ENCODE measurements at regions not wholly inside any gene's neighbourhood (a gene's known extent, or its start where the extent isn't known, plus 50 kb on each side); places are given as distances from the start of the nearest gene placed in this dataset.

GRCh38 chr4:20590849-20591248, 109.4 kb upstream of the PACRGL start:
- DNase-seq (ENCODE audit: low read depth) = no peak

DNA sequence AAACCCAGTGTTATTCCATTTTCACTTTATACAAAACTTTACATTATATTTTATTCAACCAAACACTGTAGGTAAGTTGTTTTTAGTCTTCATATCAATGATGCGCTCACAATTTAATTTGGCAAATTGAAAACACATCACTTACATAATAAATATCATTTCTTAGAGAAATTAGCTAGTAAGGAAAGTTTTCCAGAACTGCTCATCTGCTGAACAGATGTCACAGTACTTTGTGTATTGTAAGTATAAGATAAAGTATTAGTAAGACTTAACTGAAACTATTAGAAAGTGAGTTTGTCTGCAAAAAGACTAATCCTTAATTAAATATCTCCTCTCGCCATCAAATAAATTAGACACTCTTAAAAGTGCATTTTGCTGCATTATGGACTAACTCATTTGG, 108.7 kb upstream of the PACRGL start:
- no peak for DNase-seq (ENCODE audit: low read depth)

GRCh38 chr4:20592013-20592412, 108.2 kb upstream of the PACRGL start:
- no peak for DNase-seq (ENCODE audit: low read depth)

DNA sequence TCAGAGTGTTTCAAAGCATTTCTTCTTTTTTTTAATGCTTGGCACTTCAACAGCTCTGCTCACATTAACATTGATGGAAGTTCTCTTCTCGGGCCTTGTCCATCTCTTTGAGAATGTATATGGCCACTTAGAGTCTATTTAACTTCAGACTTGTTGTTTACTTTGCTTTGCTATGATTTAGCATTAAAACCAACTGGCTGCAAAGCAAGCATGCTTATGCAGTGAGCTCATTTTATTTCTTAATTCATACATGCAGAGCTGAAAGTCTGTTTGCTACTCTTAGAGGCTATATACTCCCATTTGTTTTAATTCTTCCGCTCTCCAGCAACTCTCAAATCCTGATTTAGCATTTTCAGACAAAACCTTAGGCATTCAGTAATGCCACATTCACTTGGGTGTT, 107.6 kb upstream of the PACRGL start:
- no peak for DNase-seq (ENCODE audit: low read depth)

DNA sequence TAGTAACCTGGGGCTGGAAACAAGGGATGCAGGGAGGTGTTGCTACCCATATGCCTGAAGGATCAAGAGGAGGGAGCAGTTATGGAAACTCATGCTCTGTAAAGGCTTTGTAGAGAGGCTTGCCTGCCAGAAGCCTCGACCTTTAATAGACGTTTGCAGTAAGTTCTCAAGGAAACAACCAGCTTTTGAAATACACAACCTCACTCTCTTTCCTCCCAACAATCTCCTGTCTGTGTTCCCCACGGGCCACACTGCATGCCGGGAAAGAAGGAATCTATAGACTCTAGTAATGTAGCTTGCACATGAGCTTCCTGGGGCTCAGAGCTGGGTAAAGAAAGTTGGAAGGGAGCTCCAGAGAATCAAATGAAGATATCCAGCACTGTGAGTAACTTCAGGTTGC, 101.6 kb upstream of the PACRGL start:
- no peak for DNase-seq (ENCODE audit: low read depth)

DNA sequence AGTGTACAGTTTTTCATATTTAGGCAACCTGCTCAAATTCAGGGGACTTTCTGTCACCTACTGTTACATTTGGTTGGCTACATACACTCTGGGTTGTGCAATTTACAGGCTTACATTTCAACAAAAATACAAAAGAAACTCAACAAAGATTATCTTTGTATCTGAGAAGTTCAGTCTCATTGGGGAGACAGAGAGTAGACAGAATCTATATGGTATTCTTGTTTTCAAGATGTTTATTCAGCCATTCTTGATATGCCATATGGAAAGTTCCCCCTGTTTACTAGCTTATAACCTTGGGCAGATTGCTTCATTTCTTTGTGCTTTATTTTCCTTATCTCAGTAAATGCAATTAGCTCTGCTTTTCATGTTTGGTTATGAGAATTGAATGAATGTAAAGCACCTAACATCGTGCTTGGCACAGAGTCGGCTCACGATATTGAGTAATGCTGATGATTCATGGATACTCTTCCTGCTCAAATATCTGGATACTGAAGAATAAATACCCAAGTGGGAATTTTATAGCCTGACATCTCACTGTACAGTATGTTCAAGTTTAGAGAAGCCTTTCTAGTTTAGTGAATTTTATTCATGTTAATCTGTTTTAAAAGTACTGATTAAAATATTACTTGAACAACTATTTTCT, 96.5 kb upstream of the PACRGL start:
- DNase-seq (ENCODE audit: low read depth) = no peak

- no peak for DNase-seq (ENCODE audit: low read depth)
These were observed 87.9 kb upstream of the PACRGL start for GRCh38 chr4:20612313-20612712.

- no peak for DNase-seq (ENCODE audit: low read depth)
These were observed 85.4 kb upstream of the PACRGL start for GRCh38 chr4:20614816-20615215.

- DNase-seq (ENCODE audit: low read depth) = no peak
These were observed 84.6 kb upstream of the PACRGL start for GRCh38 chr4:20615486-20616260.

GRCh38 chr4:20616313-20616712, 83.9 kb upstream of the PACRGL start:
- no peak for DNase-seq (ENCODE audit: low read depth)

DNA sequence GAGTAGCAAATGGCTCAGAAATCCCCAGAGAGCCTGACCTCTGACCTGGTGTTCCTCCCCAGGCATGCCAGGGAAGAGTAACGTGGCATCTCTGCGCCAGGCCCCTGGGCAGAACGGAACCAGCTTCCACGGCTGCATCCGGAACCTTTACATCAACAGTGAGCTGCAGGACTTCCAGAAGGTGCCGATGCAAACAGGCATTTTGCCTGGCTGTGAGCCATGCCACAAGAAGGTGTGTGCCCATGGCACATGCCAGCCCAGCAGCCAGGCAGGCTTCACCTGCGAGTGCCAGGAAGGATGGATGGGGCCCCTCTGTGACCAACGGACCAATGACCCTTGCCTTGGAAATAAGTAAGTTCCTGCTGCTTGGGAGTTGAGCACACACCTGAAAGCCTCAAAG, 83.4 kb upstream of the PACRGL start:
- no peak for DNase-seq (ENCODE audit: low read depth)

DNA sequence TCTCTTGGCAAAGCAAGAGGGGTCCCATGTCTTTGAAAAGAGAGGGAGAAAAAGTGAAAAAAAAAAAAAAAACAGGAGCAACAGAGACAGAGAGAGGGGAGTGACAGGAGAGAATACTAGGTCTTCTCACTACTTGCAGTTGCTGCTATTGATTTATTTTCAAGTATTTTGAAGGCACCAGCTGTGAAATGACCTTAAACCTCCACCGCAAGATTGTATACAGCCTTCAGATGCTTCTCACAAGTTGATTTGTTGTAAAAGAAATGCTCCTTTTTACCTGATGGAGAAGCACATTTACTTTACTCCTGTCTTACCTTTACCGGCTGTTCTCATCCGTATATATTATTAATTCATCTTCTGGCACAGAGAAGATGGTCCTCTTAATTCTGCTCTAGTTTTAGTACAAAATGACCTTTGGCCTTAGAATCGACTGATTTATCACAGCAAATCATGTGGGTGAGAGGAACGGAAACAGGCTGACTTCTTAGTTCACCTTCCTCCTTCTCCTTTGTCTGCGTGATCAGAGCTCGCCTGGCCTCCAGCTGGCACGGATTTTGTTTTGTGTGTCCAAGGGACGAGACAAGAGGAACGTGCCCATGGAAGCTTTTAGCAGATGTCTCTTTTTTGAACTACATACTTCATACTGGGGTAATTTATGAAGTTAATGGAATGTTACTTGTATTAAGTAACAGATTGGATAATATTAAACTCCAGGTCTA, 82.4 kb upstream of the PACRGL start:
- DNase-seq (ENCODE audit: low read depth) = no peak

GRCh38 chr4:20618731-20619130, 81.5 kb upstream of the PACRGL start:
- no peak for DNase-seq (ENCODE audit: low read depth)

- DNase-seq (ENCODE audit: low read depth) = no peak
These were observed 78.8 kb upstream of the PACRGL start for GRCh38 chr4:20621476-20621875.

DNA sequence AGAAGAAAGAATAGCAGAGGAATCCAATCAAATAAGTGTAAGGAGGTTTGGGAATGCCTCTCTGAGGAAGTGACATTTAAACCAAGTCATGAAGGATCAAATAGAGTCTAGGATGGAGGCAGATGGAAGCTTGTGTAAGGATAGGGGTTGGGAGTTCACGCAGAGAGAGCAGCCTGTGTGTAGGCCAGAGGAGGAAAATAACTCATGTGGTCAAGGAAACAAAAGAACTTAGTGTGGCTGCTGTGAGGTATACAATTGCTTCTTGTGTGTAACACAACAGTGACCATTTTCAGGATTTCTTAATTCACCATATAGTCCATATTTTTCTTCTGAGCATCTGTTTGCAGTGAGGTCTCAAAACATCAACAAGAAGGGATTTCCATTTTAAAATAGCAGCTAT, 77.6 kb upstream of the PACRGL start:
- no peak for DNase-seq (ENCODE audit: low read depth)

- no peak for DNase-seq (ENCODE audit: low read depth)
These were observed 76.3 kb upstream of the PACRGL start for GRCh38 chr4:20623939-20624338.

DNA sequence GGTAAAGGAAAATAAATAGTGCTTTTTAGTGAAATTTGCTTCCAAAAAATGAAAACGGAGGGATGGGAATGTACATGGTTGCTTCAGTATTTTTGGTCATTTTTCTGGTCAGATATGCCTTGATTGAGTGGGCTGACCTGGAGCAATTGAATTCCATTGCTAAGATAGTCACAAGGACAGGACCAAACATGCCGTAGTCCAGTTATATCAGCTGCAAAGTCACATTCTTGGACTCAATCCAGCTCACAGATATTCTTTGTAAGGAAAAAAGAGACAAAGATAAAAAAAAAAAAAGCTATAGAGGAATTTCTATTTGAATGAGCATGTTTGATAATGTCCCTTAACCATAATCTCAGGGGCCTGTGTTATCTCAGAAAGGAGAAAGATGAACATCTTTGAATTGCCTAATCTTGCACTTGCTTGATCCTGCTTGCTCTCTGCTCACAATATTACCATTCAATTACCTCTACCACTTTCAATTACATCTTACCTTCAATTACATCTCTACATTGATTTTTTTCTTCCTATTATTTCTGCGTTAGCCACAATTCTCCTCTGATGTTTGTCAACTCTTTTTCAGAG, 75.4 kb upstream of the PACRGL start:
- peak; percentile 10 for DNase-seq (ENCODE audit: low read depth)

DNA sequence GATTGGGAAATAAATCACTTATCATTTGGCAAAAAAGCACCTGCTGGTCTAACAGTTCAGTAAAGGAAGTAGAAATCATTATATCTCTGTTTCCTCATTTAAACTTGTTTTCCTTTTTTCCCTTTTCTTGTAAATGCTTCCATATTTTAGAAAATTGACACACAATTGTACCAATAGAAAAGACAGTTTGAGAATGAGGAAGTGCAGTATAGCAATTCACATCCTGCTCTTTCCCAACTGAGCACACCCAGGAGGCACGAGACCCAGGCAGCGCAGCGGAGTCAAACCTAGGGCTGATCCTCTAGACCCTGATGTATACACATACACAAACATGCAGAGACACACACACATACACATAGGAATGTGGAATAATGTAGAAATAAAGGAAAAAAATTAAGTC, 74.8 kb upstream of the PACRGL start:
- DNase-seq (ENCODE audit: low read depth) = no peak

- DNase-seq (ENCODE audit: low read depth) = no peak
These were observed 73.8 kb upstream of the PACRGL start for GRCh38 chr4:20626326-20627005.

- no peak for DNase-seq (ENCODE audit: low read depth)
These were observed 72.4 kb upstream of the PACRGL start for GRCh38 chr4:20627866-20628265.
